Fibroblast of mammary gland (primary cell): ENCODE measurements at regions not wholly inside any gene's neighbourhood (a gene's known extent, or its start where the extent isn't known, plus 50 kb on each side); places are given as distances from the start of the nearest gene placed in this dataset.

Source experiments
- DNase-seq: peaks from one replicate; pipeline ENCODE4 v3.0.0-alpha.2; 2010; ENCODE audit warnings: low read depth
- H3K4me3 ChIP-seq: 2 replicates; pipeline ENCODE4 v1.5.1; 2011; ENCODE audit warnings: low read depth, mild to moderate bottlenecking, low read length, moderate library complexity; ENCODE audit not compliant: control insufficient read depth
- CTCF ChIP-seq: conservative IDR thresholded peaks from 2 replicates; pipeline ENCODE4 v1.5.1; 2011; ENCODE audit warnings: low read depth, low read length, inconsistent platforms; ENCODE audit not compliant: control insufficient read depth, insufficient read depth

DNA sequence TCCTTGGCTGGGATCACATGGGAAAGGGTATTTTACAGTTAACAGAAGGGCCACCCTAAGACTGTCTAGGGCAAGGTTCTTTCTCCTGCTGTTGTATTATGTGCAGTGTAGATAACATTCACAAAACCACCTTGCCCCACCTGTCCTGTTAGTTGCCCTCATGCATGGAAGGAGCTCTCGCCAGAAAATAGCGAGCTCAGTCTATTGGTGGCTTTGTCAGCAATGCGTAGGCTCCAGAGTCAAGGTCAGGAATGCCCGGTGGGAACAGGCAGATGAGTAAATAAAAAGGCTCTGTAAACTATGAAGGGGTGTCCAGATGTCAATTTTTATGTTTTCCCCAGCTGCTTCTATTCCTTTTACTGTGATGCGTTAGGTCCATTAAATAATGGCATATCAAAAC is 107.1 kb upstream of the WDR11 start:
- H3K4me3 ChIP-seq = no peak overlapping the region
- TF ChIP-seq CTCF = no peak
- no peak for DNase-seq

DNA sequence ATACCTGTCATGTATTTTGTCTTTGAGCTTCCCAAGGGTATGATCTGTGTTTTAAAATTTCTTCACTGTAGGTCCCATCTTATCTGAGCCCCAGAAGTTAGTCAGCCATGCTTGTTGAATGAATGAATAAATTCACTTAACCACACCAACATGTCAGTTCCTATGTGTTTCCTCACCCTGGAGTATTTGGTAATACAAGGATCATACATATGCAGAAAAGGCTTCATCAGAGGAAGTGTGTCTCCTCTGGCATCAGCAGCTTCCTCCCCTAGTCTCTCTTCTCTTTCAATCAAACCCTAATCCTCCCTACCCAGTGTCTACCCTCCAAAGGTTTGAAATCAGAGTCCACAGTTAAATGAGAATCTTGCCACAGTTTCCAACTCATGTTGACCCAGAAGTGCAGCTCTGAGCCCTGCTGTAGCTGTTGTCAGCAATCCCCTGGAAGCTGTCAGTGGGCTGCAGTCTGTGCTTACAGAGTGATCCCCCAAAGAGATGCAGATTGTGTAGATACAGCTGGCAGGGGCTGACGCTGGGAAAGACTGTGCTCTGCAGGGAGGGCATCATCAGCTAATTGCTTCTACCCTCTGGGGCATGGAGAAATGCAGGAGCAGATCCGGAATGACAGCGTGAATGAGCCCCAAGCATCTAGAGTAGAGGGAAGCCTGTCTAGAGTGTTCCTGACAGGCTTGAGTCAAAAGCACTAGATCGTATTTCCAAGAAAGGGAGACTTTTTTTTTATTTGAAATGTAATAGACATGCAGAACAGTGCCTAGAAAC is 105.0 kb upstream of the WDR11 start:
- no peak for DNase-seq
- no peak for TF ChIP-seq CTCF
- no peak overlapping the region for H3K4me3 ChIP-seq

GRCh38 chr10:120748519-120748918 is 102.6 kb upstream of the WDR11 start:
- DNase-seq = no peak
- TF ChIP-seq CTCF = no peak

DNA sequence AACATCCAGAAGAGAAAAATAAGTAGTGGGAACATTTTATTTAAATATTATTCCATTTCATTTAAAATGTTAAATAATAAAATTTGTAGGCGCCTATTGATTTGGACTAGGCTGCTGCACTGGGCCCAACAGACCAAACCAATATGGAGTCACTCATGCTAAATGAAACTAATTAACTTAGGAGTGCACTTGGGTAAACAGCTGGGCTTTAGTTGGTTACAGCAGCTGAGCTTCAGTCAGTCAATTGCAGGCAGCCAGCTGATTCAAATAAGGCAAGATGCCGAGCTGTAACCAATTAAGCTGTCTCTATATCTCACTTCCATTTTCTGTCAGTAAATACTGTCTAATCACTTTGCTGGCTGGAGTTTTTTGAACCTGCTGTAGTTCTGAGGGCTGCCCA is 102.1 kb upstream of the WDR11 start:
- no peak for DNase-seq
- no peak for TF ChIP-seq CTCF
- H3K4me3 ChIP-seq = no peak overlapping the region

More at GRCh38 chr10:120748519-120748918, 102.6 kb upstream of the WDR11 start:
- no peak overlapping the region for H3K4me3 ChIP-seq

DNA sequence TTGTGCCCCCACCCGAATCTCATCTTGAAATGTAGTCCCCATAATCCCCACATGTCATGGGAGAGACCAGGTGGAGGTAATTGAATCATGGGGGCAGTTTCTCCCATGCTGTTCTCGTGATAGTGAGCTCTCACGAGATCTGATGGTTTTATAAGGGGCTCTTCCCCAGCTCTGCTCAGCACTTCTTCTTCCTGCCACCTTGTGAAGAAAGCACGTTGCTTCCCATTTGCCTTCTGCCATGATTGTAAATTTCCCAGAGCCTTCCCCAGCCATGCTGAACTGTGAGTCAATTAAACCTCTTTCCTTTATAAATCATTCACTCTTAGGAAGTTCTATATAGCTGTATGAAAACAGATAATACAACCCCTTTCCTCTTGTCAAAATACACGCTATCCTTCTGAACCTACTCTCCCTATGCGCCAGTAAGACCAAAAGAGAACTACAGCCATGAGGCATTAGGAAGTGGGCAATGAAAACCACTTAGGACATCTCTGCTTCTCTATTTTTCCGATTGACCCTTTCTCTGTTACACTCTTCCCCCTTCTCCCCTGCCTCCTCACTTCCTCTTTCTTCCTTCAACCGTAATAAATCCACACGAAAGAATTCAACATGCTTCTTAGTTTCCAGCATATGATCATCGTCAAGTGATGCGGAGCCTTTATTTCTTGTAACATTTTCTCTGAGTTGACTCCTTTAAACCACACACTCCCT is 101.2 kb upstream of the WDR11 start:
- no peak for TF ChIP-seq CTCF
- no peak overlapping the region for H3K4me3 ChIP-seq
- no peak for DNase-seq

GRCh38 chr10:120755771-120756170 is 95.4 kb upstream of the WDR11 start:
- no peak for TF ChIP-seq CTCF

More at GRCh38 chr10:120755771-120756170, 95.4 kb upstream of the WDR11 start:
- no peak for DNase-seq
- H3K4me3 ChIP-seq = no peak overlapping the region
